HG03342 (cell line): ENCODE measurements at regions not wholly inside any gene's neighbourhood (a gene's known extent, or its start where the extent isn't known, plus 50 kb on each side); places are given as distances from the start of the nearest gene placed in this dataset.

Source experiments
- ATAC-seq: cut with Tn5 transposase; IDR thresholded peaks from one replicate; pipeline ENCODE4 v1.9.1; 2021; ENCODE audit warnings: mild to moderate bottlenecking, moderate library complexity; ENCODE audit not compliant: unreplicated experiment

DNA sequence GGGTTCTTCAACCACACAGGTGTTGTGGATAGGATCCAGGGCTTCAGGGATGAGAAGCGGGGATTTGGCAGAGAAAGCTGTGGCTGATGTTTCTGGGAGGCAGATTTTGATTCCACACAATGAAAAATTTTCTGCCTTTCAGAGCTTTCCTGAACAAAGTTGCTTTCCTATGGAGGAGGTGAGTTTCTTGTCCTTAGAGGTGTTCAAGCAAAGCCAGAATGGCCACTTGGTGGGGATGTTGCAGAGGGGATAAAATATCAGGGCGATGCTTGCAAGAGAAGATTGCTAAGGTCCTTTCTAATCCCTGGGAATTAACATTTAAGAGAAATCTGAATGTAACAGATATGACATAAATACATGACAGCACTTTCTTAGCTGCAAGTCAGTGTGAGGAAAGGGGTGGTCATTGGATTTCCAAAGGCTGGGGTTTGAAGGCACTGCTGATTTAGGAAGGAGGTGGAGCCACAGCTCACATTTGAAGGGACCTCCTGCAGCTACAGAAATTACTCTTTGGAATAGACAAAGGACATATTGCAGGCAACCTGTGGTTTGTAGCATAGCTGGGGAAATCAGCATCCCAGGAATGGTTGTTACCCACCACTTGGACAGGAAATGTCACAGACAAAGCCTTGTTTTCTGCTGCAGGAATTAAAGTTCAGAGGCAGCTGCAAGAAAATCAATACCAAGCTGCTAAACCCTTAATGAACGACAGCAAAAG lies 271.1 kb upstream of the CHD6 start:
- no peak for ATAC-seq

DNA sequence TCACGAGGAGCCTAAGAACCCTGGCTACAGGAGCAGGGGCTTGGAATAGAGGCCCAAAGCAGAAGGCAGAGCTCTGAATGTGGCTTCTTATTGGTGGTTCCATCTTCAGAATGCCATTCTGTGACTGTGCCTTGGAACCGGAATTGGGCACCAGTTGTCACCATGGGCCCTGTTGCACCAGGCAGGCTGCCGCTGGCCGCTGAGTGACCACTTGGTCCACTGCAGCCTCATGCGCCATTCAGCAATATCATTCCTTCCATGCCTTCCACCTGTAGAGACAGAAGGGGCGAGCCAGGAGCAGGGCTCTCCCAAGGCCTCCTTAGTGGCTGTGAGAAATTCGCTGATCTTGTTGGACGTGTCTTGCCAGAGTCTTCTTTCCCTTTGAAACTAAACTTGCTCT lies 270.3 kb upstream of the CHD6 start:
- ATAC-seq: no peak

DNA sequence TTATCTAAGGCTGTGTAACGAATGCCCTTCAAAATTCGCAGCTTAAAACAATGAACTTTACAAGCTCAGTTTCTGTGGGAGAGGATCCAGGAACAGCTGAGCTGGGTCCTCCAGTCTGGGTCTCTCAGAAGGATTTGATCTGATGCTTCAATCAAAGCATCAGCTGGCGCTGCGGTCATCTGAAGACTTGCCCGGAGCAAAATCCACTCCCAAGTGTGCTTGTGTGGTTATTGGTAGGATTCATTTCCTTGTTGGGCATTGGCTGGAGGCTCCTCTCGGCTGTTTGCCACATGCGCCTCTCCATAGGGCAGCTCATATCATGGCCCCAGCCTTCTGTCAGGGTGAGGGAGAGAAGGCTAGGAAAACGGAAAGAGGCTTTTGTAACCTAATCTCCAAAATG lies 269.3 kb upstream of the CHD6 start:
- ATAC-seq: no peak

DNA sequence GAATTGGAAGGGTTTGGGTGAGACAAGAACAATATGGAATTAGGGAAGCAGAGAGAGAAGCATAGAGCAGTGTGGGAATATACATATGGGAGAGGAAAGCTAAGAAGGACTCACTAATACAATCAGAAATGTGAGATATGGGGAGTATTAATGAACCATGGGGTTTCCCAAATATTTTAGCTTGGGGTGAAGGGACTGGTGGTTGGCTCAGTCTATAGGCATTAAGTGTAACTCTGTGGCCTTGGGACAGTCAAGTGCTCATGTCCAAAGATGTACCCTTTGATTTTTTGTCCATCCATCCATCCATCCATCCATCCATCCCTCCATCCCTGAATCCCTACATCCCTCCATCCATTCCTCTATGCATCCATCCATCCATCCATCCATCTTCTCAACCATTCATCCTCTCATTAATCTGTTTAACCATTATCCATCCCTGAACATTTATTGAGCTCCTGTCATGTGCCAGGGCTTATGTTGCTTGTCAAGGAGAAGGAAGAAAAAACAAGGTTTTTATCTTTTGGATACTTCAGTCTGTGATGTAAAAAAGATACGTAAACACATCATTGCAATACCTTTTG lies 263.4 kb upstream of the CHD6 start:
- ATAC-seq: no peak

DNA sequence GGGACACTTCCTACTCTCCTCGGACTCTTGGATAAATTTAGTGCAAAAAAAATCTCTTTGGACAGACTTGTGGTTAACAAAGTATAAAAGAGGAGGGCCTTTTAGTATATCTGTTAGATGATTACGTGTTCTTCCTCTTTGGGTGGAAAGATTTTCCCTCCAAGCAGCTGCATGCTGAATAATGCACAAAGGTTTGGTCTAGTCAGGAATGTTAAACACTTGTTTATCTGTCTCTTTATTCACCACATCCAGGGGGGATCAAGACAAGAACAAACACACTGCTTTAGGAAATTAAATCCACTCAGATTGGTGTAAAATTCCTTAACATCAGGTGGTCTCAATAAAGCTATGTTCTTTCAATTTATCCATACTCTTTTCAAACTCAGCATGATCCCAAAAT lies 260.9 kb upstream of the CHD6 start:
- ATAC-seq: no peak

DNA sequence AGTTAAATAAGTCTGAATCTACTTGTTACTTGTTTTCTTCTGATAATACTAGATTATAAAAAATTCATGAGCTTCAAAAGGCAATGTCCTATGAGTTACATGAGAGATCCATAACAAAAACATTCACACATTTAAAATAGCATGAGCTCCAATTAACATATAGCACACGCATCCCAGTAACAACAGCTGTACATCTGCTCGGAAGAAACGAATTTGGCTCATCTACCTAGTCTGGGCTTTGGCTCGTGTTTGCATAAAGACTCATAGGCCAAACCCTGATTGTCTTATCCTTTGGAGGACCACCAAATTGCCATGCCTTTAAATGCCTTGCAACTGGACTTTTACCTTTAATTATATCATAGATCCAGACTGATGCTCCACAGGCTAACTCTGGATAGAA lies 259.7 kb upstream of the CHD6 start:
- no peak for ATAC-seq

DNA sequence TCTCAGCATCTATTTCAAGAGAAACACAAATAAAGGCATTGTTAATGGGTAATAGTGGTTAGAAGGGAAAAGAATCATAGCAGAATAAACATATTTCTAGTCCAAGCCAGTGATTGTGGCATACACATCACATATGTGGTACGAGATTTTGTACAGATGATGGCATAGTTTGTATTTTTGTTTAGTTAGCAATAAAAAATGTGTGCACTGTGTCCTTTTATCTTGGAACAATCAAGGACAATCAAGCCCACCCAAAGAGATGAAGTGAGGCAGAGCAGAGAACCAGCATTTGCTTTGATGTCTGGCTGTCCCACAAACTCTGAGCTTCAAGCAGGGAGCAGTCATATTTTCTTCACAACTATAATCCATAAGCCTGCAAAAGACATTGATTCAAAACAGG lies 256.5 kb upstream of the CHD6 start:
- no peak for ATAC-seq

DNA sequence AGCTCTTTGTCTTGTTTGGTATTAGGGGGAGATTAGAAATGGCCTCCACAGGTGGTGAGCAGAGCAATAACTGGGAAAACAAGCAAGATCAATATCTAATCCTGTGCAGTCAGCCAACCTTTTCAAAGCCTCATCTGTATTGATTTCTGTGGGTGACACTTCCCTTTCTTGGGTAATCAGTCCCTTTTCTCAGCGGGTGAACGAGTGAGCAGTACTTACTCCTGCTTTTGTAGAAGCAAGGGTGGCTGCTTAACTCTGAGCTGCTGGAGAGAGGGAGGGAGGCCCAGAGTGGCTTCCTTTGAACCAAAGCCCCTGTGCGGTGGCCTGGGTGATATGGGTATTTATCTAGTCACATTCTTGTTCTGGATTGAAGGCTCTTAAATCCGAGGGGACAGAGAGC lies 254.8 kb upstream of the CHD6 start:
- no peak for ATAC-seq

DNA sequence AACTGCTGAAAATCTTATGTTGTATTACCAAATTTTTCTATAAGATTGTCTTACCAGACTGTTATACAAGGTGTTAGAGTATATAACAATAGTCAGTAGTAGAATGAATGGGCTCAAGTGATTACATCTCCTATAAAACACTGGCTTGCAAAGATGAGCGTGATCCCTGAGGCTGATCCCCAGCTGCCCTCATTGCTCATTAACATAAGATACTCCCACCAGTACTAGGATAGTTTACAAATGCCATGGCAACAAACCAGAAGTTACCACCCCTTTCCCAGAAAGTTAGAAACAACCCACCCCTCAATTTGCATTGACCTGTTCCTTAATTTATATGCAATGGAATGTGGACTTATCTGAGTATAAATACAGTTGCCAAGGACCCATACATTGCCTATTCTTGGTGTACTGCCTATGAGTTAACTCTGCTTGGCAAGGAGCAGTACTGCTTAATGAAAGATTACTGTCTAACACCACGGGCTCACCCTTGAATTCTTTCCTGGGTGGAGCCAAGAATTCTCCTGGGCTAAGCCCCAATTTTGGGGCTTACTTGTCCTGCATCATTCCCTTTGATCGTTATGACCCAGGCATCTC lies 252.8 kb upstream of the CHD6 start:
- ATAC-seq: no peak

DNA sequence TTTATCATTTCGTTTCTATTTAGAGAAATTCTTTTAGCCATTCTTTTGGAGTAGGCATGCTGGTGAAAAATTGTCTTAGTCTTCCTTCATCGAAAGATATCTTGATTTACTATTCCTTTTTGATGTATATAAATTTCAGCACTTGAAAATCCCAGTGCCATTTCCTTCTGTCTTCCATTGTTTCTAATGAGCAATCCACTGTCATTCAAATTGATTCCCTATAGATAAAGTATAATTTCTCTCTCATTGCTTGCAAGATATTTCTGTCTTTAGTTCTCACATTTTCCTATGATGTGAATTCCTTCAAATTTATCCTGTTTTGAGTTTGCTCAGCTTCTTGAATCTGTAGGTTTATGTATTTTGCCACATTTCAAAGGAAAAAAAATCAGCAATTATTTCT lies 251.1 kb upstream of the CHD6 start:
- ATAC-seq: no peak

DNA sequence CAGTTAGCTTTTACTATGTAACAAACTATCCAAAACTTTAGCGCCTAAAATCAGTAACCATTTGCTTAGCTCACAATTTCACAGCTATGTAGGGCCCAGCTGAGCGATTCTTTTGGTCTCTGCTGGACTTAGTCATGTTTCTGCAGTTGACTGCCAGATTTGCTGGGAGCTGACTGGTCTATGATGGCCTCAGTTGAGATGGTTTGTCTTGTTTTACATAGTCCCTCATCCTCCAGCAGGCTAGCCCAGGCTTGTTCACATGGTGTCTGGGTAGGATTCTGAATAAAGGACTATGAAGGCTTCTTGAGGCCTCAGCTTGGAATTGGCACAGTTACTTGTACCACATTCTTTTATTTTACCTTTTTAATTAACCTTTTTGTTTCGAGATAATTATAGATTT lies 247.8 kb upstream of the CHD6 start:
- no peak for ATAC-seq

DNA sequence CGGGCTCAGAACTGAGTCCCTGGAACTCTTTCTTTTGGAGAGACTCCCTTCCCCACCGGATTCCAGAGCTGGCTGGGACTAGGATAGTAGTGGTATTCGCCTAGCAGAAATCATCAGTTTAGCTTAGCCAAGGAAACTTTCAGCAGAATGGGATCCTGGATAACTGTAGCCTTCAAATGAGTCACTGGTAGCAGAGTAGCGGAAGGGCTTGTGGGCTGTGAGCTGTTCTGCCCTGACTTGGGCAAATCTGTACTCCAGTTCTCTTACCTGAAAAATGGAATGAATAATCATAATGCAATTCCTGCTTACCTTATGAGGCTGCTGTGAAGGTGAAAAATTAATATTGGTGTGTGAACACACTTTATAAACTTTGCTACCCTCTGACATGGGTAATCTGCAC lies 244.3 kb upstream of the CHD6 start:
- no peak for ATAC-seq

DNA sequence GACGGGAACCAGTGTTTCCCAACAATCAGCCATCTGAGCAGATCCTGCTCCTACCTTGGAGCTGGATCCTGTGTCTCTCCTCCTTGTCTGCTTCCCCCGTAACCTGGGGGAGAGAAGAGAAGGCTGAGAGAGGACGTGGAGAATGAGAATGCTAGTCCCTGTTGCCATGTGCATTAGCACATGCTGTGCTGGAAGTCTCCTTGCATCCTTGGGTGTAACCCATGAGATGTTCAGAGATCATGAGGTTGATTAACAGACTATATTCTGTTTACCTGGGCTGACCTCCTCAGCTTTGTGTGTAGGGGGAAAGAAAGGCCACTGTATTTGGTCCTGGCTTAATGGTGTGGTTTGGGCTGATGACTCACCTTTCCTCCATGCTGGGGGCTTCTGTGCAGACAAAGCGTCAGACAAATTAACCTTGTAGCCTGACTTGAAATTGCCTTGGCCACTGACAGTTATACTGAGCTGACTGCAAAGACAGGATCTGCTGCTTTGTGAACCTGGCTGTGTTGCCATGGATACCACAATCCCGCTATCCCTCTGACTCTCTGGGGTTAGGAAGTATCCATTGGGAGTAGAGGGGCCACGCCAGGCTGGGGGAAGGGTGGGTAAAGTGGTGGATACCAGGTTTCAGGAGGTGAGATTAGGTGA lies 243.7 kb upstream of the CHD6 start:
- no peak for ATAC-seq

DNA sequence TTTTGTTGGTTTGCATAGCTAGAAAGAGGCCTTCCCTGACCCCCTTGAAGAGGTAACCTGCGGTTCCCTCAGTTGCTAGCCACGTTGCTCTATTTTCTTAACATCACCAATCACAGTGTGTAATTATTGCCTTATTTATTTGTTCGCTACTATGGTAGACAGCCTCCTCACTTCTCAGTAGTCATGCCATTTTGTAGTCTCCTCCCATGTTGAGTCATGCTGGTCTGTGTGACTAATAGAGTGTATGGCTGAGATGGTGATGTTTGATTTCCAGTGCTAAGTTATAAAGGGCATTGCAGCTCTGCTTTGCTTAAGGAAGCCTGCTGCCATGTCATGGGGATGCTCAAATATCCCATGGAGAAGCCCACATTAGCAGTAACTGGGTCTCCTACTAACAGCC lies 236.6 kb upstream of the CHD6 start:
- no peak for ATAC-seq

DNA sequence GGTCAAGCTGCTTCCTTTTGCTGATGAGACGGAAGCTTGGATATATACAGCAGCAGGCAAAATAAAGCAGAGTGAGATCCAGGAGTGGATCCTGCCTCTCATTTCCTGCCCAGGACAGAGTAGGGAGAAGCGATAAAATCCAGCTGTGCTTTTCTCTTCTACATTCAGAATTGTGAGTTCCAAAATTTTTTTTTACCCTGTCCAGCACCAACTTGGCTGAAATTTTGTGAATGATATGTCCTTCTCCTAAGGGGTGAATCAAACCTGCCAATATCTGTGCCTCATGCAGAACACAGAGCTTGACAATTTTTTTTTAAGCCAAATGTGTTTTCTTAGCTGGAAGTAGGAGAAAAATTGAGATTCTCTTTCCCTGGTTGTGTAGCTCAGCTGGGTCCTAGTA lies 235.6 kb upstream of the CHD6 start:
- ATAC-seq: no peak

DNA sequence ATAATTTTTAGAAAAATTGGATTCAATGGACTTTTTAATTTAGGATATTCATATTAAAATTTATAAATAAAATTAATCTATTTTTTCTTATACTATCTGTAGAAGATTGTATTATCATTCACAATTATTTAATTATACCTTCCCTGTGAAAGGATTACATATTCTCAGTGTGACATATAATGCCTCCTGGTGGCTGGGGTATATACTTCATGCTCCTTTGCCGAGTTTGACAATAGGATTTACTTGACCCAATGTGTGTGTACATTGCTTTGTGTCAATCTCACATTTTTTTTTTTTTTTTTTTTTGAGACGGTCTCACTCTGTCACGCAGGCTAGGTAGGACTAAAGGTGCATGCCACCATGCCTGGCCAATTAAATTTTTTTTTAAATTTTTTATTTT lies 230.0 kb upstream of the CHD6 start:
- no peak for ATAC-seq

DNA sequence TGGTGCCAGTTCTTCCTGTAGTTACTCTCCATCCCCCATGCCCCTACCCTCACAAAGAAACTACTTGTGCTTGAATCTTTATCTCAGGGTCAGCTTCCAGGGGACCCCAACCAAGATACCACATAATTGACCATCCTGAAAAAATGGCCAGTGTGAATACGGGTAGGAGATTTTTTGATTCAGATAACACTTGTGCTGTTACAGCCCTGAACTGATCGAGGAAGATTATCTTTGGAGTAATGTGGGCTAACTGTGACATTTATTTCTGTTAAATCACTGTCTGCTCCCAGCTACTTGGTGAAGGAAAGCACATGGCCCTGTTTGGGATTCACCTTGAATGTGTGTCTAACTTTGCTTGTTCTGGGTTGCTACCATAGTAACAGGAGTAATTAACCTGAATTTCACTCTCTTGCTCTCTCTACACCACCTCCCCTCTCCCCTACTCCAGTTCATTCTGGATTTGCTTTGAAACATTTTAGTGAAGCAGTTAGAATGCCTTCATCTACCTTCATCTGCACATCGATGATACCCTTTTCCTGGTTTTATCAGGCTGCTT lies 219.6 kb upstream of the CHD6 start:
- ATAC-seq: no peak

DNA sequence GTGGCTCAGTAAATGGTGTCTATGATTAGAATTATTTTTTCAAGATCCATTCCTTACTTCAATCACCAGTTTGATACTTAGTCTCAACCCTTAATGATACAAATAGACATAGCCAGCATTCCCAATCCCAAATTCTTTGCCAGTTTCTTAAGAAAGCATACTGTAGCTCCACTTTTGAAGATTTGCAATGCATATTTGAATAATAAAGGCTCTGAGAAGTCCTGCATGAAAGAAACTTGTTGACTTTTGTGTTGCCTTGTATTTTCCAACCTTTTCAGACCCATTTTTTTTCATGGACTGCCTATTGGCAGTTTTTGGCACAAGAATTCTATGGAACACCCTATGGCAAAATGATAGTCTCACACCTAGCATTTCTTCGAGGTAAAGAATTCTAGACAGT lies 215.6 kb upstream of the CHD6 start:
- no peak for ATAC-seq

DNA sequence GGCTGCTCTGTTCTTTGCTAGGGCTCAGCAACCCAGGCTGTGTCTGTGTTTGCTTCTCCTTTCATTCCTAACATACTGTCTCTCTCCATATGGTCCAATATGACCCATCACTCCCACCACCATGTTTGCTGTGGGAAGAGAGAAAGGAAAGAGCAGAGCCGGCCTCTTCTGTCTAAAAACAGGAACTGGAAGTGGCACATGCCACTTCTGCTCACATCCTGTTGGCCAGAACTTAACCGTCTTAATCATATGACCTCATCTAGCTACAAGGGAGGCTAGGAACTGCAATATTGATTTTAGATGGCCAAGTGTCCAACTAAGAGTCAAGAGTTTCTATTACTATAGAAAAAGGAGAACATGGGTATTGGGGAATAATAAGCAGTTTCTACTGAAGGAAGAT lies 212.5 kb upstream of the CHD6 start:
- ATAC-seq: no peak

DNA sequence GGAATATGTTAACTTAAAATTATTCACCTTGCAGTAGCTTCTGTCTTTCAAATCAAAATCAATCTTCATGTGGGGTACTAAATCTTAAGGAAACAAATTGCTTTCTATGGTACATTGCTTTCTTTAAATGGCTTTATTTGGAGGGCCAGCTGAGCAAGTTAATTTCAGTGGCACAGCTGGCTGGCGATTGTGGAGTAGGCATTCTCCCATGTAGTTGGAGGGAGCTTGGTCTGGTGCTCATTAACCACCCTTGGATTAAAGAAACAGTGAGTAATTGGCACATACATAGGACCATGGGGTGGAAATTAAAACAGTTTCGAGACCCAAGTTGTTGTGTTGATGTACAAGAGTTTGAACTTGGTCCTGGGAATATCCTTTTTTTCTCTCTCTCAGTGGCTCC lies 201.3 kb upstream of the CHD6 start:
- ATAC-seq: no peak

DNA sequence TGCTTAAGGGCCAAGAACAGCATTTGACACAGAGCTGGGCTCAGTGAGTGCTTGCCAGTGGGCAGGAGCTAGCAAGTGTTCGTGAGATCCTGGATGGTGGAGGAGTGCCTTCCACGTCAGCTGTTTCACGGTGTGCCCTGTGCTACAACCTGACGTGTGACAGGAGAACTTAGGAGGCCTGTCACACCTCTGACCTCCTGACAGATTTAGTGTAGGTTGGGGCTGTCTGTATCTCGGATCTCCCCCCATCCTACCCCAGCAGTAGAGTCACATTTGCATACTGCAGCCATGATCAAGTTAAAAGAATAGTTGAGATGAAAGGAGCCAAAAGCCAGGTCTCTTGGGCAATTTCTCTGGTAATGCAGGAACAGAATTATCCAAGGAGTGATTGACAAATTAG lies 200.8 kb upstream of the CHD6 start:
- no peak for ATAC-seq

DNA sequence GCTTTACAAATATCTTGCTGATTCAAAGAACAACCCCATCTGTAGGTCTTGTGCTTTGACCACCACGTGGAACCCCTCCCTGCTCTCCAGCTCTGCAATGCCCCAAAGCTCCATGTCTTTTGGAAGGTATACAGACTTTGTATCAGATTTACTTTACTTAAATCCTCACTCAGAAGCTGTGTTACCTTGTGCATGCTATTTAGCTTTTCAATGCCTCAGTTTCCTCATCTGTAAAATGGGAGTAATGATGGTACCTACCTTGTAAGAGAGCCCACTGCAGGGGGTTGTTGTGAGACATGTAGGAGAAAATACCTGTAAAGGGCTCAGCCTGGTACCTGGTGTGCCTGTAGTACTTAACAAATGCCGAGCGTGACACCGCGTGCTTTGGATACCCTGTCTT lies 200.2 kb upstream of the CHD6 start:
- ATAC-seq: no peak
